ENCODE measurements at regions not wholly inside any gene's neighbourhood (a gene's known extent, or its start where the extent isn't known, plus 50 kb on each side); places are given as distances from the start of the nearest gene placed in this dataset.

DNA sequence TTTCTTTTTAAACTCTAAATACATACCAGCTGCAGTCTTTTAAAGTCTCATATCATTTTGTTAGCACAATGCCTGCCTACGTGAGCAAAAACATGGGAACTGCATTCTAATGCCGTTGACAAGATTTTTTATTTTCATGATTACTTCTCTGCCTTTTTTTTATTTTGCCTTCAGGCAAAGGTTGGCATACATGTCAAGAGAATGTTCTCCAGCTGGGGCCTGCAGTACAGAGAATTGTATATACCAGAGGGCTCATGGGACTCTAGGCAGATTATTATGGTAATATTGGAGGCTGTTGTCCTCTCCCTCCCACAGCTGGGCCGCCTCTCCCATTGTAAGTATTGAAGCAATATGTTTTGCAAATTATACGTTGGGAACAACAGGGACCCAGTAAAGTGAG lies 53.9 kb upstream of the OBI1 start:
- Histone ChIP-seq H3K27me3 (peaks cover 0 to 14% (median 0%) of the 10 kb centered on the region in 7 donors), H3K36me3 (no peaks in the 10 kb centered on the region), H3K4me1 (no peaks in the 10 kb centered on the region), H3K9me3 (no peaks in the 10 kb centered on the region), H3K4me3 (no peak overlapping the region), H3K27ac (no peak overlapping the region)
- TF ChIP-seq, protein P1, sequence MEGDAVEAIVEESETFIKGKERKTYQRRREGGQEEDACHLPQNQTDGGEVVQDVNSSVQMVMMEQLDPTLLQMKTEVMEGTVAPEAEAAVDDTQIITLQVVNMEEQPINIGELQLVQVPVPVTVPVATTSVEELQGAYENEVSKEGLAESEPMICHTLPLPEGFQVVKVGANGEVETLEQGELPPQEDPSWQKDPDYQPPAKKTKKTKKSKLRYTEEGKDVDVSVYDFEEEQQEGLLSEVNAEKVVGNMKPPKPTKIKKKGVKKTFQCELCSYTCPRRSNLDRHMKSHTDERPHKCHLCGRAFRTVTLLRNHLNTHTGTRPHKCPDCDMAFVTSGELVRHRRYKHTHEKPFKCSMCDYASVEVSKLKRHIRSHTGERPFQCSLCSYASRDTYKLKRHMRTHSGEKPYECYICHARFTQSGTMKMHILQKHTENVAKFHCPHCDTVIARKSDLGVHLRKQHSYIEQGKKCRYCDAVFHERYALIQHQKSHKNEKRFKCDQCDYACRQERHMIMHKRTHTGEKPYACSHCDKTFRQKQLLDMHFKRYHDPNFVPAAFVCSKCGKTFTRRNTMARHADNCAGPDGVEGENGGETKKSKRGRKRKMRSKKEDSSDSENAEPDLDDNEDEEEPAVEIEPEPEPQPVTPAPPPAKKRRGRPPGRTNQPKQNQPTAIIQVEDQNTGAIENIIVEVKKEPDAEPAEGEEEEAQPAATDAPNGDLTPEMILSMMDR (IDR thresholded peaks at IDR 0.05): no peak
- no peak for ATAC-seq
- 58 to 62% methylated on average over 4 of the region's 4 CpGs for WGBS, 2 donors
- intact Hi-C loops (cut with DNase I): no loop called here
- no peak for DNase-seq

- no peak overlapping the region for H3K27ac ChIP-seq
- H3K27me3 ChIP-seq: peaks cover 0 to 20% (median 2%) of the 10 kb centered on the region in 7 donors
- no peak for DNase-seq
- H3K4me1 ChIP-seq: no peaks in the 10 kb centered on the region
- no peaks in the 10 kb centered on the region for H3K36me3 ChIP-seq
- WGBS, 2 donors: 96 to 97% methylated on average over 1 of the region's 1 CpG
- TF ChIP-seq, protein P1 (IDR thresholded peaks at IDR 0.05): no peak
- H3K4me3 ChIP-seq: no peak overlapping the region
- ATAC-seq: no peak
- no peaks in the 10 kb centered on the region for H3K9me3 ChIP-seq
- intact Hi-C loops (cut with DNase I): no loop called here
Measured at GRCh38 chr13:78709028-78709427, 50.1 kb upstream of the OBI1 start.
